AG10803 (cell line): ENCODE measurements at regions not wholly inside any gene's neighbourhood (a gene's known extent, or its start where the extent isn't known, plus 50 kb on each side); places are given as distances from the start of the nearest gene placed in this dataset.
A peak's percentile ranks its signal among the peaks of the same experiment; 100 is the strongest.
"Not testable (repeated sequence)": the region's sequence is repeated elsewhere in the genome, so short reads cannot be mapped to it uniquely, and the experiment has no call there.

Experiments
- DNase-seq: peaks from one replicate; pipeline ENCODE4 v3.0.0; 2010; ENCODE audit warnings: low read depth
- H3K4me3 ChIP-seq: 2 replicates; pipeline ENCODE4 v1.5.1; 2011; ENCODE audit warnings: mild to moderate bottlenecking, low read length, control low read depth
- TF ChIP-seq, protein P1 (sequence below): conservative IDR thresholded peaks from 2 replicates; pipeline ENCODE4 v1.5.1; 2011; ENCODE audit warnings: mild to moderate bottlenecking, low read length, control low read depth, inconsistent platforms

DNA sequence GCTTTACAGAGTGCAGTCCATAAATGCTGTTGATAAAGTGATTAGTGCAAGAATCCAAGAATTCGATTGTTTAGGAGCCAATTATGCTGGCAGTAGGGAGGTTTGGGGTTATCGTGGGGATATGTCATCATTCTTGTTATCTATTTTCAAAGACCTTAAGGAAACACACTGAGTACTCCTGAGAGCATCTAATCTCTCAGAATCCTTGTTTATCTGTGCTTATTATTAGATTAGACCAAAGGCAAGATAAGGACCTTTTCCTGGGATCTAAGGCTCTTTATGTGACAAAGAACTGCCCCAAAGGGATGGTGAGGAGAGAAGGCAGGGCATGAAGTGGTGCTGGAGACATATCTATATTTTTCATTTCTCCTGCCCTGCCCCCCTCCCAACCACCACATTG, 139.1 kb downstream of the TSEN15 start:
- H3K4me3 ChIP-seq = no peak overlapping the region
- DNase-seq = no peak
- TF ChIP-seq, protein P1, sequence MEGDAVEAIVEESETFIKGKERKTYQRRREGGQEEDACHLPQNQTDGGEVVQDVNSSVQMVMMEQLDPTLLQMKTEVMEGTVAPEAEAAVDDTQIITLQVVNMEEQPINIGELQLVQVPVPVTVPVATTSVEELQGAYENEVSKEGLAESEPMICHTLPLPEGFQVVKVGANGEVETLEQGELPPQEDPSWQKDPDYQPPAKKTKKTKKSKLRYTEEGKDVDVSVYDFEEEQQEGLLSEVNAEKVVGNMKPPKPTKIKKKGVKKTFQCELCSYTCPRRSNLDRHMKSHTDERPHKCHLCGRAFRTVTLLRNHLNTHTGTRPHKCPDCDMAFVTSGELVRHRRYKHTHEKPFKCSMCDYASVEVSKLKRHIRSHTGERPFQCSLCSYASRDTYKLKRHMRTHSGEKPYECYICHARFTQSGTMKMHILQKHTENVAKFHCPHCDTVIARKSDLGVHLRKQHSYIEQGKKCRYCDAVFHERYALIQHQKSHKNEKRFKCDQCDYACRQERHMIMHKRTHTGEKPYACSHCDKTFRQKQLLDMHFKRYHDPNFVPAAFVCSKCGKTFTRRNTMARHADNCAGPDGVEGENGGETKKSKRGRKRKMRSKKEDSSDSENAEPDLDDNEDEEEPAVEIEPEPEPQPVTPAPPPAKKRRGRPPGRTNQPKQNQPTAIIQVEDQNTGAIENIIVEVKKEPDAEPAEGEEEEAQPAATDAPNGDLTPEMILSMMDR = no peak

DNA sequence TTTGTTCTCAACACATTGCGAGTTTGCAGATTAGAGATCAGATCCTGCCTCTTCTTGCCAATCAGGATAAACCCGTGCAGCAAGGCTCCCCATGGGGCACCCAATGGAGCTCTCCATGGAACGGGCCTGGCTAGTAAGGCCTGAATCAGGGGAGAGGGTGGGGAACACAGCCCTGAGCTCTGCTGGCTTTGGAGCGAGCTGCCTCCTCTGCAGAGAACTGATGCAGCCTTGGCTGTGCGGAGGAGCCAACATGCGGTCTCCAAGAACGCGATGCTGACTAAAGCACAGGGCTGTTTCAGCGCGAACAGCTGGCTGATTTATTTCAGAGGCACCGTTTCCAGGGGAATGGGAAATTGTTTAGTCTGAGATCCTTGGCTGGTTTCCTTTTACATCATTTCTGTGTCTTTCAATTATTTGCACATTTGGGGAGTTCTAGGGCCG, 139.7 kb downstream of the TSEN15 start:
- peak; percentile 96 for DNase-seq
- H3K4me3 ChIP-seq = no peak overlapping the region; the same call in 1 of the 2 replicates
- TF ChIP-seq, protein P1 = no peak

DNA sequence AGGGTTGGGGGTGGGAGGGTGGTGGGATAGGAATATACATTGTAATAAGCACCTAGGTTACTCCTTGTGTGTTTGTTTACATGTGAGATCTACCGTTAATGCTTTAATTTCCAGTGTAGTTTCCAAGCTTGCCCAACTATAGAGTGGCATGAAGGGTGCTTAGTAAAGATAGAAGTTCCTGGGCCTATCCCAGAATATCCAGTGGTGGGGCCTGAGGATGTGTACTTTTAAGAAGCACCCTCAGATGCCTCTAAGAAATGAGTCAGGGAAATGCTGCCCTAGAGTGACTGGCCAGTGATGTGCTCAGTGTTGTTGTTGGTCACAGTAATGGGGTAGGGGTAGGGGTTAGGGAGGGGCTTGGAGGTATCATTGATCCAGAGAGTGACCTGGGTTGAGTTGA, 141.3 kb downstream of the TSEN15 start:
- TF ChIP-seq, protein P1 = no peak
- DNase-seq = no peak
- no peak overlapping the region for H3K4me3 ChIP-seq

DNA sequence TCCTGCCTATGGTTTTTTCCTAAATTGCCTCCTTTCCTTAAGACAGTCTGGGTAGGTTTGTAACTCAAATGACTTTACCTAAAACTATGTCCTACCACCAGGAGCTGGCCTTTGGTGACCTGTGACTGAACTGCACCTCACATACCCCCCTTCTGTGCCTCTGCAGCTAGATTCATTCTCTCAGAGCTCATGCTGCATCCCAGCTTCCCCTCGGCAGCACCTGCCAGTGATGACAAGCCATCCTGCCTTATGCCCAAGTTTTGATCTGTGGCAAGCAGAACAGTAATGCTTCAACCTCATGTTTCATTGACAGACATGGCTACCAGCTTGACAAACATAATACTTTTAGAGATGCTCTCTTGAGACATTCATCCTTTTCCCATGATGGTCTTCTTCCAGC, 141.9 kb downstream of the TSEN15 start:
- DNase-seq = no peak
- no peak overlapping the region for H3K4me3 ChIP-seq
- TF ChIP-seq, protein P1 = no peak

DNA sequence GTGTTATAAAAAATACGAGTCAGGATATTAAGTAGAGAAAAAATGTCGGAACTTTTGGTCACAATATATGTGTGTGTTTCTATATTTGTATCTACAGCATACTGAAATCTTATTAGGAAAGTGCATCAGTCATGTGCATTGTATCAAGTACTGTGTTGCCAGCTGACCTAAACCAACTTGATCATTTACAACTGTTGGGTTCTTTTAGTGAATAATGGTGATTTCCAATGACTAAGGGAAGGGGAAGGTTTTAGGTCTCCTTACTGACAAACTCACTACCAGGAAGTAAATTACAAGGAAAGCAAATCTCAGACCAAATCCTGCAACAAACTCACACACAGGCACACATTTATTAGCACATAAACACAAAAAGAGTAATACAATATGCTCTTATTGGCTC, 142.7 kb downstream of the TSEN15 start:
- no peak overlapping the region for H3K4me3 ChIP-seq
- peak; percentile 6 for DNase-seq
- TF ChIP-seq, protein P1 = no peak

DNA sequence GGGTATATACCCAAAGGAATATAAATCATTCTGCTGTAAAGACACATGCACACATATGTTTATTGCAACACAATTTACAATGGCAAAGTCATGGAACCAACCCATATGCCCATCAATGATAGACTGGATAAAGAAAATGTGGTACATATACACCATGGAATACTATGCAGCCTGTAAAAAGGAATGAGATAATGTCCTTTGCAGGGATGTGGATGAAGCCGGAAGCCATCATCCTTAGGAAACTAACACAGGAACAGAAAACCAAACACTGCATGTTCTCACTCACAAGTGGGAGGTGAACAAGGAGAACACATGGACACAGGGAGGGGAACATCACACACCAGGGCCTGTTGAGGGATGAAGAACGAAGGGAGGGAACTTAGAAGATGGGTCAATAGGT, 144.2 kb downstream of the TSEN15 start:
- not testable (repeated sequence) for DNase-seq, H3K4me3 ChIP-seq

DNA sequence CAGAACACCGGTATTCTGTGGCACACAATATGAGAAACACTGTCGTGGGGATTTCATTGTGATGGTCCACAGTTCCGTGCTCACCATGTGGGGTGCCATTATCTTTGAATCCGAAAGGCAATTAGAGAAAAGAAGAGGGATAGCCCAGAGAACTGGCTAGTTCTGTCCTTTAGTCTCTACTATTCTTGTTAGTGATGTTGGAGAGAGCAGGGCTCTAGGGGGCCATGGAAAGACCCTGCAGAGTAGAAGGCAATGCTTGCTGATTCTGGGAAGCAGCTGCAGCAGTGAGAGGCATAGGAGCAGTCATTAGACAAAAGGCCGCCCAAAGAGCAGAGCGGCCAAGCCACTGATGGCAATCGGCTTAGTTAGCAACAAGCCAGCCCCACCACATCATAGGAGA, 146.3 kb downstream of the TSEN15 start:
- DNase-seq = no peak
- no peak overlapping the region for H3K4me3 ChIP-seq
- TF ChIP-seq, protein P1 = no peak

DNA sequence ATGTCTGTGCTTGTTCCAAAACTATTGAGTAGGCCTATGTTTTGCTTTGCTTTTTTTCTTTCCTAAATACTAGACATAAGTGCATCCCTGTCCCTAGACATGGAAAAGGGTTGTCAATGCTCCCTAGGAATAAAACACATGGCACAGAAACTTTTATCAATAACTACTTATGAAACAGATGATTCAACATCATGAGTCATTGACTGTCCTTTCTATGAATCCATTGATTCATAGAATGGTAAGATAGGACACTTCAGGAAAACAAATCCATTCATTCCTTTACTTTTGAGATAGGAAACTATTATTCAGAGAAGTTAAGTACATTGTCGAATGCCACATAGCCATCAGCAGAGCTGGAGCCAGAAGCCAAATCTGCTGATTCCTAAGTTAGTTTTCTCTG, 147.5 kb downstream of the TSEN15 start:
- H3K4me3 ChIP-seq = no peak overlapping the region
- no peak for DNase-seq
- TF ChIP-seq, protein P1 = no peak
